ENCODE measurements at regions not wholly inside any gene's neighbourhood (a gene's known extent, or its start where the extent isn't known, plus 50 kb on each side); places are given as distances from the start of the nearest gene placed in this dataset.

DNA sequence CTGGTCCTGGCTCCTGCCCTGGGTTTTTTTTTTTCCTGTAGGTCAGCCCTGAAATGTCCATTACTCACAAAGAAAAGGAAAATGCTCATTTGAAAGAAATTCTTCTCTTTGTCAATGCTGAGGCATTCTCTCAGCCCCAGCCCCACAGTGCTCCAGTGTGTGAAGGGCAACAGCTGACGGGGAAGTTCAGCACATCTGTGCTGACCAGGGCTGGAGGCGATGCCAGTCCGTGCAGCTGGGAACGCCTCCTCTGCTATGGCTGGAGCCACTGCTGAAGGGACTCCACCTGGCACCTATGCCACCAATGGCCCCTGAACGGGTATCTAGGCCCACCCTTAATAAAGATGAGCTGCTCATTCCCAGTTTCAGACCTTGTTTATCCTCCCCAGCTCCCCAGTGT is 71.9 kb upstream of the SLCO4A1 start:
- DNase-seq = no peak
- Histone ChIP-seq H3K9ac (ENCODE audit: low read length) (no peak overlapping the region), H3K4me3 (ENCODE audit: low read length) (no peak overlapping the region), H2AFZ (ENCODE audit: low read length) (no peak overlapping the region), H3K9me2 (replicated peaks; ENCODE audit: insufficient read depth, low read length) (no peaks in the 10 kb centered on the region), H3K27me3 (ENCODE audit: low read length) (no peaks in the 10 kb centered on the region), H3K4me2 (ENCODE audit: low read depth, low read length, poor library complexity, severe bottlenecking) (no peak overlapping the region), H3K79me2 (ENCODE audit: low read length) (no peaks in the 10 kb centered on the region), H3K4me1 (ENCODE audit: low read length) (no peaks in the 10 kb centered on the region), H4K20me1 (ENCODE audit: insufficient read depth, low read depth, low read length) (no peaks in the 10 kb centered on the region), H3K9me3 (ENCODE audit: low read length) (peaks cover 3% of the 10 kb centered on the region; the same call in 1 of the 2 replicates), H3K36me3 (ENCODE audit: insufficient read depth, low read length) (no peaks in the 10 kb centered on the region), H3K27ac (ENCODE audit: low read length) (no peak overlapping the region)

DNA sequence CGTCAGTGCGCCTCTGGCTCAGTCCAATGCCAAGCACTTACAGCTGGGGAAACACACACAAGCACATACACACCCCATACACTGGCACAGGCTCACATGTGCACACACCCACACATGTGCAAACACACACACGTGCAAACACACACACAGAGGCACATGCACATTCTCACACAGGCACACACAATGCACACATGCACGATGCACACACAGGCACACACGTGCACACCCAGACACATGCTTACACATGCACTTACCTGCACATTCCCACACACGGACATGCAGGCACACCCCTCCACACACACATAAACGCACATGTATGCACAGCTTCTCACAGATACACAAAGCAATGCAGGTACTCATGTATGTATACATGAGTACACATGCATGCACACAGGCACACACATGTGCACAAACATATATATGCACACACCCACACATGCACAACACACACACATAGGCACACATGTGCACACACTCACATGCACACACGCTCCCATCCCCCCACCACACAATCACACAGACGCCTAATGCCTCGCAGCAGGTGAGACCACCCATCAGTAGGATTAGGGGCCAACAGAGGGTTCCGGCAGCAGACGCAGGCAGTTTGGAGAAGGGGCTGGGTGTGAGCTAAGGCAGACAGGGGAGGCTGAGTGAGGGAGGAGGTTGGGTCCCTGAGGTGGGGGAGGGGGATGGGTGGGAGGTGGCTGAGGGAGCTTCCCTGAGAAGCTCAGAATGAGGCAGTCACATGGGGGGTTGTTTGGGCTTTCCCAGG is 71.2 kb upstream of the SLCO4A1 start:
- H3K27ac ChIP-seq (ENCODE audit: low read length) = no peak overlapping the region
- H3K27me3 ChIP-seq (ENCODE audit: low read length) = no peaks in the 10 kb centered on the region
- H3K4me2 ChIP-seq (ENCODE audit: low read depth, low read length, poor library complexity, severe bottlenecking) = no peak overlapping the region
- no peaks in the 10 kb centered on the region for H3K36me3 ChIP-seq (ENCODE audit: insufficient read depth, low read length)
- H3K9ac ChIP-seq (ENCODE audit: low read length) = no peak overlapping the region
- H3K4me1 ChIP-seq (ENCODE audit: low read length) = no peaks in the 10 kb centered on the region
- DNase-seq = no peak
- no peaks in the 10 kb centered on the region for H3K79me2 ChIP-seq (ENCODE audit: low read length)
- peaks cover 3% of the 10 kb centered on the region; the same call in 1 of the 2 replicates for H3K9me3 ChIP-seq (ENCODE audit: low read length)
- H3K9me2 ChIP-seq (replicated peaks; ENCODE audit: insufficient read depth, low read length) = no peaks in the 10 kb centered on the region
- H4K20me1 ChIP-seq (ENCODE audit: insufficient read depth, low read depth, low read length) = no peaks in the 10 kb centered on the region
- H3K4me3 ChIP-seq (ENCODE audit: low read length) = no peak overlapping the region
- no peak overlapping the region for H2AFZ ChIP-seq (ENCODE audit: low read length)

DNA sequence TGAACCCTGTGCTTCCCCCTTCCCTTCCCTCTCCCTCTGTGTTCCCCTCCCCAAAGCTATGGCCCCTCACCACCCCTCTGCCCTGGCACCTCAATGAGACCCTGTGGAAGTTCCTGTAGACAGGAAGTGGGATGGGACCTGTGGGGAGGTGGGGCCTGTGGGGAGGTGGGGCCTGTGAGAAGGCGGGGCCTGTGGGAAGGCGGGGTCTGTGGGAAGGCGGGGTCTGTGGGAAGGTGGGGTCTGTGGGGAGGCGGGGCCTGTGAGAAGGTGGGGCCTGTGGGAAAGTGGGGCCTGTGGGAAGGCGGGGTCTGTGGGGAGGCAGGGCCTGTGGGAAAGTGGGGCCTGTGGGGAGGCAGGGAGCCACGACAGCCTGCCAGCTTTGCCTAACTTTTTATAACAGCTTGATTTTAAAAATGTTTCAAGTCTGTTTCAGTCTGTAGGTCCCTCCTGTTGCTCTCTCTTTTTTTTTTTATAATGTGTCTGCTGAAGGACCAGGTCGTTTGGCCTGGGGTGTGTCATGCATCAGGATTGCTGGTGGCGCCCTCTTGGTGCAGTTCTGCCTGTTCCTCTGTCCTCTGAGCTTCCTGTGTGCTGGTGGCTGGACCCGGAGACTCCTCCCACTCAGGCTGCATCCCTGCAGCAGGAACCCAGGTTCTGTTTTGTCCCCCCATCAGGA is 70.5 kb upstream of the SLCO4A1 start:
- Histone ChIP-seq H3K79me2 (ENCODE audit: low read length) (no peaks in the 10 kb centered on the region), H3K9ac (ENCODE audit: low read length) (no peak overlapping the region), H3K36me3 (ENCODE audit: insufficient read depth, low read length) (no peaks in the 10 kb centered on the region), H3K9me3 (ENCODE audit: low read length) (peaks cover 3% of the 10 kb centered on the region; the same call in 1 of the 2 replicates), H3K27ac (ENCODE audit: low read length) (no peak overlapping the region), H3K4me1 (ENCODE audit: low read length) (no peaks in the 10 kb centered on the region), H3K27me3 (ENCODE audit: low read length) (no peaks in the 10 kb centered on the region), H4K20me1 (ENCODE audit: insufficient read depth, low read depth, low read length) (no peaks in the 10 kb centered on the region), H2AFZ (ENCODE audit: low read length) (no peak overlapping the region), H3K4me2 (ENCODE audit: low read depth, low read length, poor library complexity, severe bottlenecking) (no peak overlapping the region), H3K4me3 (ENCODE audit: low read length) (no peak overlapping the region), H3K9me2 (replicated peaks; ENCODE audit: insufficient read depth, low read length) (no peaks in the 10 kb centered on the region)
- DNase-seq = peak; percentile 88

DNA sequence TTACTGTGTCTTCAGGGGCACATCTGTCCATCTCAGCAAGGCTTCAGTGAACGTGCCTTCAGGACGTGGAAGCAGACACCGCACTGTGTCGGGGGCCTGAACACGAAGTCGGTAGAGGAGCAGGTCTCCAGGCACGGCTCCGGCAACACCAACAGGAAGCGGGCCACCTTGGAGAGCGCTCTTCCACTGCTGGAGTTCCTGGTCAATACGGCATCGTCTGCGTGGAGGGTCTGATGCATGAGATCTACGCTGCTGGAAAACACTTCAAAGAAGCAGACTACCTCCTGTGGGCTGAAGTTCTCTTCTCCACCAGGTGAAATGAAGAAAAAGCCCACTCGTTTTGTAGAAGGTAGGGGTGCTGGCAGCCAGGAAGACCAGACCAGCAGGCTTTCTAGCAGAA is 69.3 kb upstream of the SLCO4A1 start:
- Histone ChIP-seq H3K9me3 (ENCODE audit: low read length) (peaks cover 3% of the 10 kb centered on the region; the same call in 1 of the 2 replicates), H3K27me3 (ENCODE audit: low read length) (no peaks in the 10 kb centered on the region), H4K20me1 (ENCODE audit: insufficient read depth, low read depth, low read length) (no peaks in the 10 kb centered on the region), H3K4me3 (ENCODE audit: low read length) (no peak overlapping the region), H3K36me3 (ENCODE audit: insufficient read depth, low read length) (no peaks in the 10 kb centered on the region), H3K4me1 (ENCODE audit: low read length) (no peaks in the 10 kb centered on the region), H3K79me2 (ENCODE audit: low read length) (no peaks in the 10 kb centered on the region), H3K9ac (ENCODE audit: low read length) (no peak overlapping the region), H3K4me2 (ENCODE audit: low read depth, low read length, poor library complexity, severe bottlenecking) (no peak overlapping the region), H3K9me2 (replicated peaks; ENCODE audit: insufficient read depth, low read length) (no peaks in the 10 kb centered on the region), H2AFZ (ENCODE audit: low read length) (no peak overlapping the region), H3K27ac (ENCODE audit: low read length) (no peak overlapping the region)
- no peak for DNase-seq

DNA sequence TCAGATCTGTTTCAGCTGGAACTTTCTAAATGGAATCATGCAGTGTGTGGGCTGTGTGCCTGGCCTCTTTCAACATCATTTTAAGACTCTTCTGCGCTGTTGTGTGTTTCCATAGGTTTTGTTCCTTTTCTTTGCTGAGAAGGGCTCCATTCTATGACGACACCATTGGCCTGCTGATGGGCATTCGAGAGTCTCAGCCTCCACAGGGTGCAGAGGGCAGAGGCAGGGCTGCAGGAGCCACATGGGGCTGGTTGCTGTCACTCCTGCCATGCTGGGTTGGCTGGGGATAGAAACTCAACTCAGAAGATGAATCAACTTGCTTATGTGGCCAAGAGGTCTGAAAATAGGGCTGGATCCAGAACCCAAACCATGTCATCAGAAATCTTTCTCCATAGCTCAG is 68.5 kb upstream of the SLCO4A1 start:
- no peak overlapping the region for H3K4me2 ChIP-seq (ENCODE audit: low read depth, low read length, poor library complexity, severe bottlenecking)

DNA sequence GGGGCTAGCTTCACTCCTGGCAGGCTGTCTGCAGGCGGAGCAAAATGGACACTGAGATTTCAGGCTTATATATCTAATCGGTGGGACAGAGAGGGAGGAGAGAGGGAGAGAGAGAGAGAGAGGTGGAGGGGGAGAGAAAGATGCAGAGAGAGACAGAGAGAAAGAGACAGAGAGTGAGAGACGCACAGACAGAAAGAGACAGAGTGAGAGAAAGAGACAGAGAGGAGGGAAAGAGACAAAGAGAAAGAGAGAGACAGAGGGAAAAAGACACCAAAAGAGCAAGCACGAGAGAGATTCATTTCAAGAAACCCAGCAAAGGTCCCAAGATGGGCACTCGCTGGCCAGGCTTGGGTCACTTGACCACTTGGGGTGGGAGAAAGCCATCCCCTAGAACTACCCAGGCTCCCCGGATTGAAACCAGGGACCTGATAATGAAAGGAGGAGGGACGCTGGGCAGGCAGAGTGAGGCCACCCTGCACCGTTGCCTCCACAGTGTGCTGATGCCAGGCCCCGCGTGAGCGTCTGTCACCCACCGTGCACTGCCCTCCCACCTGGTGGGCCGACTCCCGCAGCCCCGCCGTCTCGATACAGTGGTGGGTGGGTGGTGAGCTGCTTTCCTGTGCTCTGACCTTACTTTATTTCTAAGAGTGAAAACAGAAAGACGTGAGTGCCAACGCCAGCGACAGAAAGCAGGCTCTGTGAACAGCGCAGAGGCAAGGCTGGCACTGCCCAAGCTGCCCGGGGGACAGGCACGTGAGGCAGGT is 67.9 kb upstream of the SLCO4A1 start:
- Histone ChIP-seq H3K27ac (ENCODE audit: low read length) (no peak overlapping the region), H2AFZ (ENCODE audit: low read length) (no peak overlapping the region), H3K36me3 (ENCODE audit: insufficient read depth, low read length) (no peaks in the 10 kb centered on the region), H4K20me1 (ENCODE audit: insufficient read depth, low read depth, low read length) (no peaks in the 10 kb centered on the region), H3K4me1 (ENCODE audit: low read length) (no peaks in the 10 kb centered on the region), H3K9me3 (ENCODE audit: low read length) (peaks cover 3% of the 10 kb centered on the region; the same call in 1 of the 2 replicates), H3K4me3 (ENCODE audit: low read length) (no peak overlapping the region), H3K27me3 (ENCODE audit: low read length) (no peaks in the 10 kb centered on the region), H3K9me2 (replicated peaks; ENCODE audit: insufficient read depth, low read length) (no peaks in the 10 kb centered on the region), H3K79me2 (ENCODE audit: low read length) (no peaks in the 10 kb centered on the region), H3K4me2 (ENCODE audit: low read depth, low read length, poor library complexity, severe bottlenecking) (no peak overlapping the region), H3K9ac (ENCODE audit: low read length) (no peak overlapping the region)
- no peak for DNase-seq

More for the DNA sequence above, 68.5 kb upstream of the SLCO4A1 start:
- no peaks in the 10 kb centered on the region for H3K79me2 ChIP-seq (ENCODE audit: low read length)
- H3K36me3 ChIP-seq (ENCODE audit: insufficient read depth, low read length) = no peaks in the 10 kb centered on the region
- H4K20me1 ChIP-seq (ENCODE audit: insufficient read depth, low read depth, low read length) = no peaks in the 10 kb centered on the region
- no peak for DNase-seq
- H3K9me2 ChIP-seq (replicated peaks; ENCODE audit: insufficient read depth, low read length) = no peaks in the 10 kb centered on the region
- no peak overlapping the region for H3K9ac ChIP-seq (ENCODE audit: low read length)
- no peak overlapping the region for H2AFZ ChIP-seq (ENCODE audit: low read length)
- no peaks in the 10 kb centered on the region for H3K4me1 ChIP-seq (ENCODE audit: low read length)
- no peaks in the 10 kb centered on the region for H3K27me3 ChIP-seq (ENCODE audit: low read length)
- no peak overlapping the region for H3K4me3 ChIP-seq (ENCODE audit: low read length)
- no peak overlapping the region for H3K27ac ChIP-seq (ENCODE audit: low read length)
- peaks cover 3% of the 10 kb centered on the region; the same call in 1 of the 2 replicates for H3K9me3 ChIP-seq (ENCODE audit: low read length)

DNA sequence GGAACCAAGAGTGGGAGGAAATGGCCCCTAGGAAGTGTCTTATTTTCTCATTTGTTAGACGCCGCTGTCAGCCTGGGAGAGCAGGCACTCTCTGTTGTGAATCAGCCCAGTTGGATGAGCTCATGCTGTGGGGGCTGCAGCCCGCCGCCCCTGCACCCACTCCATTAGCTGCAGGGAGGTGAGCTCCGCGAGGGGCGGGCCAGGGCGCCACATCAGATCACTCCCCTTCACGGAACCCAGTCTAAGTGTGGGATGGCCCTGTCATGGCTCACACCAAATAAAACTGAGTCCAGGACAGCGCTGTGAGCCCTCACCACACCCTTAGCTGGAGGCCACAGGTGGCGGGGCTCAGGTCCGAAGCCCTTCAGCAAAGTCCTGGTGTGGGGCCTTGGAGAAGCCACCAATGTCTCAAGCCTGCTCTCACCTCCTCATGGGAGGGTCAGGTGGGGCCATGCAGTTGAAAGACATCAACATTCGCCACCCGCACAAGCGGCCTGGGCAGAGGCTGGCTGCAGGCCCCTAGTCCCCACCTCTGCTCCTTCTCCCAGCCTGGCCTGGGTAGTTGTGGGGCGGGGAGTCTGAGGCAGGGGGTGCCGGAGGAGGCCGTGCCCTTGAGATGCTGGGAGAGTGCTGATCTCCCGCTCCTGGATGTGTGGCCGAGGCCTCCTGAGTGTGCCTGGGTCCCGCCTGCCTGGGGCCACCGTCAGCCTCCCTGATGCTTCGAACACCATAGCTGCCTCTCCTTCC is 66.2 kb upstream of the SLCO4A1 start:
- Histone ChIP-seq H3K36me3 (ENCODE audit: insufficient read depth, low read length) (no peaks in the 10 kb centered on the region), H3K27me3 (ENCODE audit: low read length) (no peaks in the 10 kb centered on the region), H3K4me1 (ENCODE audit: low read length) (no peaks in the 10 kb centered on the region), H3K9me2 (replicated peaks; ENCODE audit: insufficient read depth, low read length) (no peaks in the 10 kb centered on the region), H2AFZ (ENCODE audit: low read length) (no peak overlapping the region), H3K79me2 (ENCODE audit: low read length) (no peaks in the 10 kb centered on the region), H3K4me2 (ENCODE audit: low read depth, low read length, poor library complexity, severe bottlenecking) (no peak overlapping the region), H3K9me3 (ENCODE audit: low read length) (peaks cover 3% of the 10 kb centered on the region; the same call in 1 of the 2 replicates), H4K20me1 (ENCODE audit: insufficient read depth, low read depth, low read length) (no peaks in the 10 kb centered on the region; the same call in 1 of the 2 replicates), H3K27ac (ENCODE audit: low read length) (no peak overlapping the region), H3K4me3 (ENCODE audit: low read length) (no peak overlapping the region), H3K9ac (ENCODE audit: low read length) (no peak overlapping the region)
- DNase-seq = no peak
